SKM-1 (cell line): ENCODE measurements at regions not wholly inside any gene's neighbourhood (a gene's known extent, or its start where the extent isn't known, plus 50 kb on each side); places are given as distances from the start of the nearest gene placed in this dataset.

Experiments used
- DNase-seq: peaks from one replicate; lab custom pipeline; 2025; ENCODE audit not compliant: unreplicated experiment; lab: John Stamatoyannopoulos, UW

DNA sequence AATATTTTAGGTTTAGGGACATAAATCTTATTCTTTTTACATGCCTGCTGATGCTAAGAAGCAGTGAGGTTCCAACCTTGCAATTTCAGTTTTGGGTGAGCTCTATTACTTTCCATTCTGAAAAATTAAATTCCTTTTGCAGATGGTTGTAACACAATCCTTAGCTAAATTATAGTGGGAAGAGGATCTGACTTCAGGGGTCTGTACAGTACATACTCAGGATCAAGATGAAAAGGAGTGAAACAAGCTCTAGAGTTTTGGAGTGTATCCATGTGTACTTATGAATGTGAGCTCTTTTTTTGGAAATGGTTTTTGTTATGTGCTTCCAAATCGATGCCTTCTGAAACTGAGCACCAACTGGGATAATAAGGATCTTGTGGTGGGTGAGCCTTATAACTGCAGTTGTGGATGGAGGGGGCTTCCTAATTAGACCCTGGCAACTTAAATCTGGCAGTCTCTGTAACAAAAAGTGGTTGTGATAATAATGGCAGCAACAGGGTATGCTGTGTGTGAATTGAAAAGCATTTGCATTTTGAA, 218.8 kb upstream of the MAP3K7 start:
- DNase-seq: no peak

GRCh38 chr6:90803956-90804355, 217.1 kb upstream of the MAP3K7 start:
- DNase-seq: no peak

DNA sequence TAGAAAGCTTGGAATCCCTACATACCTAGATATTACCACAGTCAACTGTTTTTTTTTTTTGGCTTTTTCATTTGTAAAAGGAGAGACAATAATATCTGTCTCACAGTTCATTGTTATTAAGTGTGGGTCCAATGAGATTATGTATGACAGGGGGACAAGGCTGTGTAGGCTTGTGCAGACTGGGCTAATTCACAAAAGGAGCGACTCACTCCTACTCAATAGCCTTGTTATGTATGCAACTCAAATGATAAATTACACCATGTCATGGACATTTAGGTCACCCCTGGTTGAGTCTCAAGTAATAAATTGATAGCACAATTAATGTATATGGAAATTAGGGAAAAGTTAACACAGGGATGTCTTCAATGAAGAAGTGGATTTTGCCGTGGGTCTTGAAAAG, 208.2 kb upstream of the MAP3K7 start:
- DNase-seq: no peak

GRCh38 chr6:90793771-90794170, 206.9 kb upstream of the MAP3K7 start:
- no peak for DNase-seq

DNA sequence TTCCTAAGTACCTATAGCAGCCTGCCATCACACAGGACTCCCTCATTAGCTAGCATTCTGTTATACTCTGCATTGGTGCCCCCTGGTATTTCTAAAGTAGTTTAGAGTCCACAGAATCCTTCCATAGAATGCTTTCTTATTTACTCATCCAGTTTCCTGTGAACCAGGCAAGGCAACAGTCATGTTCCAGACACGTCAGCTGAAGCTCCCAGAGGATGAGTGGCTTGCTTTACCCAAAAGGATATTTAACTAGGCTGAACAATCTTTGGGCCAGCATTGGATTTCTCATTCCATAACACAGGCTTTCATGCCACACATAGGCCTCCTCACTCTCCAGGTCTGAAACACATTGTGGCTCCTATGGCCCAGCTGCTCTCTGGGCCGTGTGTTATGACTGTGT, 203.8 kb upstream of the MAP3K7 start:
- no peak for DNase-seq

DNA sequence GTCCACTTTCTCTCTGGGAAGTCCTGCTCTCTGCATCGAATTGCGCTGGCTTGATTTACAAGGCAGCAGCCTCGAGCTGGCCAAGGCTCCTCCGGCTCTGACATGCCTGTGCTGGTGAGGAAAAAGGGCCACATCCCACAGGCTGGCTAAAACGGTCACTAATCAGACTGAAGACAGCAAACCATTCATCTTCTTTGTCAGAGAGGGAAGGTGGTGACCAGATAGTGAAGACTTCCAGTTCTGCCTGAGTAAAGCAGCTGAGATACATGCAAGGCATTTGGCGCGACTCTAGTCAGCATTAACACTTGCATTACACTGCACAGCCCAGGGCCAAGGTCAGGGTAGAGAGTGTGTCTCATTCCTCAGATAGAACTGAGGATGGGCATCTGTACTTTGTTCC, 203.2 kb upstream of the MAP3K7 start:
- no peak for DNase-seq

GRCh38 chr6:90788781-90789180, 201.9 kb upstream of the MAP3K7 start:
- DNase-seq: no peak

DNA sequence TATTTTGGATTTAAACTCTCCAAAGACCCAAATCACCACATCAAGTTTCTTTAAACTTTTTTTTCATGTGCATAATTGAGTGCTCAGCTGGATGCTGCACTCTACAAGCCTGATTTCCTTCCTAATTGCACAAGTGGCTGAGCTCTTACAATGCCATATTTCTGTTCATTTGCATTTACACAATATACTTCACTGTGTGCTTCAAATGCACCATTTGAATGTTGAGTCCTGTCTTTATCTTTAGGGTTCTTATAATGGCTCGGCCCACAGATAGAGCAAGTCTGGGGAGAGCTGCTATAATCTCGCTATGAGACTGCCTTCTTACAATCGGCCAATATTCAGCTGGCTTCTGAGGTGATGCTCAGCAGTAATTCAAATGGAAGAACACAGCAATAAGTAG, 200.6 kb upstream of the MAP3K7 start:
- no peak for DNase-seq

DNA sequence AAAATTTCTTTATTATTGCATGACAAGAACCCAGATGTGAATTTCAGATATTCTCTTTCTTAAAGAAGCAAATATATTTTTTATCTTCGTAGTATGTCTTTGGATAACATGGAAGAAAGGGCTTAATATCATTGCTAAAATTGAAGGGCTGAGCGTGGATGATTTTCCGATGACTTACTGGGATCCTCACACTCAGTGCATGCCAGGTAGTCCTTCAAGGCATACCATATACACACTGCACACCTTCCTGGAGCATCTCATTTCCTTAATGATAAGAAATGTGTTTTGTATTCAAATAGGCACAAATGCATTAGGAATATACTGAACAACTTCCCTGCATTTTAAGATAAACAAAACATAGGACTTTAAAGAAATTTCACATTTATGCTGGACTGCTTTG, 193.9 kb upstream of the MAP3K7 start:
- DNase-seq: no peak

DNA sequence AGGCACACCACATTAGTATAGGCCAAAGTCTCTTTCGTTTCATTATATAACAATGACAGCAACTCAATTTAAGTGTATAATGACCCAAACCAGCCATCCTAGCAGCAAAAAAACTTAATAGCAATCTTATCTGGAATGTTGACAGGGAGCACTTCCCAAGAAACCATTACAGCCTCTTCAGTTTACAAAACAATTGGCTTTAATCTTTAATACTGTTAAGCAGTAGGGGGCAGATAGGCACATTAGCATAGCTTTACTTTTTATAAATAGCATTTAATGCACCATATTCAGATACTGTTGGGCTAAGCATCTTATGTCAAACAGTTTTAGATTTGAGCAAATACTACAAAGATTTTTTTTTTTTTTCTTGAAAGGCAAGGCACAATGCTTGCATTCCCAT, 193.3 kb upstream of the MAP3K7 start:
- no peak for DNase-seq

- no peak for DNase-seq
Measured at GRCh38 chr6:90778417-90779203, 191.7 kb upstream of the MAP3K7 start.

DNA sequence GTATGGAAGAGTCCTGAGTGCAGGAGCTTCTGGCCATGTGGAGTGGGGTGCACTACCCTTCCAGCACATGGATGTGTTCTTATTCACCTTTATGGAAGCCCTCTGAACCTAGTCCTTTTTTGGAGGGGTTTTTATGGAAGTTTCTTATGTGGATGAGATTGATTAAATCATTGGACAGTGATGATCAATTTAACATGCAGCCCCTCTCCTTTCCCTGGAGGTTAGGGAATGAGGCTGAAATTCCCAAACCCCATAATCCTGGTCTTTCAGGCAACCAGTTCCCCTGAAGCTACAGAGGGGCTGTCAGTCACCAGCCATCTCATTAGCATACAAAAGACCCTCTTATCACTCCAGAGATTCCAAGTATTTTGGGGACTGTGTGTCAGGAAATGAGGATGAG, 183.9 kb upstream of the MAP3K7 start:
- no peak for DNase-seq

DNA sequence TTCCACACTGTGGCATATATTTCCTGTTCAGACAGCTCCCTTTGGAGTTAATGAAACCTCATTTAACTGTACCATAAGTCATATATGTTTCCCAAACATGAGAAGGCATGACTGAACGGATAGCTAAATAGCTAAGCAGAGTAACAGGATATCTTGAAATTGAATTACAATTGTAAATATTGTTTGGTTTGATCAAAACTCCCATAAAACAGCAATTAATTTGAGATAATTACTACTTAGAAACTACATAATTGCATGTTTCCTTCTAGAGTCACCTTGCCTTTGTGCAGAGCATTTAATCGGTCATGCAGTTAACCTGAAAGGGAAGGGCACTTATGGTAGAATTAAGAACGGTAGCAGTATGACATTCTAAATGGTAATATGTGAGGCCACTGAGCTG, 179.0 kb upstream of the MAP3K7 start:
- DNase-seq: no peak

- DNase-seq: no peak
Measured at GRCh38 chr6:90765491-90765890, 178.6 kb upstream of the MAP3K7 start.

DNA sequence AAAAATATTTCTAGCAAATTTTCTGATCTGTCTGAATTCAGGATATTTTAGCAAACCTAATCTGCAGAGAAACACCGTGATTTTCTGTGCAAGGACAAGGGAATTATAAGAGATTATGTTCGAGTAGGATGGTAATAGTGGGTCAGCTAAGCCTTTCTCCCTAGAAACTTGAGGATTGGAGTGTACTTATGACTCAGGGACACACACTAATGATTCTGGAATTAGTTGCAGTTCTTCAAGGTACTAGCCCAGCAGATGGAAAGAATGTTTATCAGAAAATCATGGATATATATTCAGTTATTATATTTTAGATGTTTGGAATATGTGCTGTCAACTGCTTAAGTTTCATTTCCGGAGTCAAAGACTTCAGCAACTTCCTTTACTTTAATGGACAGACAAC, 177.1 kb upstream of the MAP3K7 start:
- no peak for DNase-seq

DNA sequence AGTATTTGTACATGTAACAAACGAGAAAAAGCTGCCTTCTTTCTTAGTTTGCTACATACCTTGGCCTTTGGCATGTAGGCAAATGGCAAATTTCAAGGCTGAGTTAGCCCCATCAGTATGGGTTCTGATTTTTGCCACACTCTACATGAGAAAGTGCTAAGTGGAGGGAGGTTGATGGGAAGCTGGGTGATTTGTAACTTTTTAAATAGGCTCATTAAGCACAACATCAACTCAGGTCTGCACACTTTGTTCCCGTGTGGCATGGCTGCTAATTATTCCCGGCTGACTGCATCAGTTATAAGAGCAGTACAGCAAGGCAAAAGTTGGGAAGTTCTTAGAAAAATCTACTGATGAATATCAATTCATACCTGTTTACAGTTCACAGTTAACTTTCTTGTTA, 172.8 kb upstream of the MAP3K7 start:
- no peak for DNase-seq

DNA sequence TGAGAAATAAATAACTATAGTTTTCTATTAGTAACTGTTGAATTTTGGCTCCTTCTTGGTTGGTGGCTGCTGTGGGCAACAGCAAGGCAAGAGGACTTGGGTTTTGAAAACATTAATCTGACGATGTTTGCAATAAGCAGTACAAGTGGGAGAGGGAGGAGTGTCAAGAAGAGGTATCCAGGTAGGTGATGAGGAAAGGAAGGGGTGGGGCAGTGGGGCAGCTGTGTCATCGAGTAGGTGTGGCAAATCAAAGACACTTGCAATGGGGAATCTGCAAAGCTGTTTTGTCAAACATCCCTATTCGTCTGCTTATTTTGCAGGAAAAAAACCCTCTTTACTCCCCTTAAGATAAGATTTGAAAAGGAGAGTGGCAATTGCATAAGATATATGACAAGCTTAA, 171.9 kb upstream of the MAP3K7 start:
- DNase-seq: no peak

GRCh38 chr6:90753820-90754643, 167.2 kb upstream of the MAP3K7 start:
- DNase-seq: no peak

DNA sequence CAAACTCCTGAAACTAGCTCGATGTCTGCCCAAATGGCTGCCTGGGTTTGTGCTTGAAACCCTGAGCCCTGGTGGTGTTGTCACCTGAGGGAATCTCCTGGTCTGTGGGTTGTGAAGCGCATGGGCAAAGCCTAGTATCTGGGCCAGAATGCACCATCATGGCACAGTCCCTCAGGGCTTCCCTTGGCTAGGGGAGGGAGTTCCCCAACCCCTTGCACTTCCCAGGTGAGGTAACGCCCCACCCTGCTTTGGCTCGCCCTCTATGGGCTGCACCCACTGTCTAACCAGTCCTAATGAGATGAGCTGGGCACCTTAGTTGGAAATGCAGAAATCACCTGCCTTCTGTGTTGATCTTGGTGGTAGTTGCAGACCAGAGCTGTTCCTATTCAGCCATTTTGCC, 152.9 kb upstream of the MAP3K7 start:
- DNase-seq: no peak

GRCh38 chr6:90739339-90739738, 152.5 kb upstream of the MAP3K7 start:
- no peak for DNase-seq

GRCh38 chr6:90730151-90730673, 143.3 kb upstream of the MAP3K7 start:
- no peak for DNase-seq

- no peak for DNase-seq
Measured at GRCh38 chr6:90729057-90729456, 142.2 kb upstream of the MAP3K7 start.
